Gastroesophageal sphincter (tissue), 3 donors: ENCODE measurements at regions not wholly inside any gene's neighbourhood (a gene's known extent, or its start where the extent isn't known, plus 50 kb on each side); places are given as distances from the start of the nearest gene placed in this dataset.

Source experiments
- POLR2A ChIP-seq, 2 donors: fragments of 450-650 bp; IDR thresholded peaks; one replicate each; pipeline ENCODE4 v1.6.1; 2017; ENCODE audit warnings: antibody characterized with exemption in 2 of 2, mild to moderate bottlenecking in 2 of 2, moderate library complexity in 1 of 2
- POLR2AphosphoS5 ChIP-seq: sonication (generic); formaldehyde crosslinking; IDR thresholded peaks from one replicate; pipeline ENCODE4 v1.6.1; 2017; ENCODE audit warnings: antibody characterized with exemption
- TF ChIP-seq, protein P1 (sequence below), 4 experiments: fragments of 200-600 bp in 2 of 4; fragments of 450-650 bp in 2 of 4; sonication (generic) in 1 of 4; IDR thresholded peaks; one replicate each; pipeline ENCODE4 v1.5.1; 2017 to 2019; ENCODE audit warnings: antibody characterized with exemption in 4 of 4, mild to moderate bottlenecking in 2 of 4, moderate library complexity in 2 of 4

DNA sequence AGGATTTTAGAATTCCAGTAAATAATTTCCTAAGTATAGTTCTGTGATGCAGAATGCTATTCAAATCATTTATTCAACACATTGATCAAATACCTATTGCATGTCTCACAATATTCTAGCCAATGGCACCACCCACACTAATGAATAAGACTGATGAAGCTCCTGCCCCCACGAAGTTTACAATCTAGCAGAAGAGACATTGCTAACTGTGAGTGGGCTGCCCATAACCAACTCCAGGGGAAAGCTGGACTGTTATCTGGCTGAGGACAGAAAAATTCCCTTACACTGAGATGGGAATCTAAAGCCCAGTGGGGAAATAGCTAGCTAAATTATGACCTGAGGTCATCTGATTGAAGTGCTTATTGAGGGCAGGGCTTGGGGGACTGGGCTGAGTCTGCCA is 128.8 kb upstream of the LYZL2 start:
- TF ChIP-seq, protein P1, sequence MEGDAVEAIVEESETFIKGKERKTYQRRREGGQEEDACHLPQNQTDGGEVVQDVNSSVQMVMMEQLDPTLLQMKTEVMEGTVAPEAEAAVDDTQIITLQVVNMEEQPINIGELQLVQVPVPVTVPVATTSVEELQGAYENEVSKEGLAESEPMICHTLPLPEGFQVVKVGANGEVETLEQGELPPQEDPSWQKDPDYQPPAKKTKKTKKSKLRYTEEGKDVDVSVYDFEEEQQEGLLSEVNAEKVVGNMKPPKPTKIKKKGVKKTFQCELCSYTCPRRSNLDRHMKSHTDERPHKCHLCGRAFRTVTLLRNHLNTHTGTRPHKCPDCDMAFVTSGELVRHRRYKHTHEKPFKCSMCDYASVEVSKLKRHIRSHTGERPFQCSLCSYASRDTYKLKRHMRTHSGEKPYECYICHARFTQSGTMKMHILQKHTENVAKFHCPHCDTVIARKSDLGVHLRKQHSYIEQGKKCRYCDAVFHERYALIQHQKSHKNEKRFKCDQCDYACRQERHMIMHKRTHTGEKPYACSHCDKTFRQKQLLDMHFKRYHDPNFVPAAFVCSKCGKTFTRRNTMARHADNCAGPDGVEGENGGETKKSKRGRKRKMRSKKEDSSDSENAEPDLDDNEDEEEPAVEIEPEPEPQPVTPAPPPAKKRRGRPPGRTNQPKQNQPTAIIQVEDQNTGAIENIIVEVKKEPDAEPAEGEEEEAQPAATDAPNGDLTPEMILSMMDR (IDR thresholded peaks at IDR 0.05): no peak
- TF ChIP-seq POLR2A (IDR thresholded peaks at IDR 0.05) (no peak), POLR2AphosphoS5 (no peak)
